Activated CD4-positive, alpha-beta T cell treated with anti-CD3 and anti-CD28 coated beads, Interleukin-2, amount 10 ng/mL, durations not matched to agents 7 days and 5 days (primary cell): ENCODE measurements at regions not wholly inside any gene's neighbourhood (a gene's known extent, or its start where the extent isn't known, plus 50 kb on each side); places are given as distances from the start of the nearest gene placed in this dataset.

ENCODE experiments used
- CTCF ChIA-PET: fragments of 350-600 bp; sonication (Branson Sonifier 250); formaldehyde crosslinking; loops from one replicate; lab custom pipeline; 2021; ENCODE audit warnings: antibody characterized with exemption; lab: Charles Lee
- POLR2A ChIA-PET: fragments of 350-600 bp; sonication (Branson Sonifier 250); formaldehyde crosslinking; loops from one replicate; lab custom pipeline; 2021; ENCODE audit warnings: antibody characterized with exemption; lab: Charles Lee
- DNase-seq: peaks from one replicate; pipeline ENCODE4 v3.0.0-alpha.2; 2020
- H3K27ac Mint-ChIP-seq: one replicate; pipeline ENCODE4 v1.8.0; 2021; ENCODE audit warnings: mild to moderate bottlenecking, moderate library complexity, mixed read lengths
- H3K27me3 Mint-ChIP-seq: one replicate; pipeline ENCODE4 v1.8.0; 2021; ENCODE audit warnings: mixed read lengths
- H3K36me3 Mint-ChIP-seq: one replicate; pipeline ENCODE4 v1.8.0; 2021; ENCODE audit warnings: low read depth, mixed read lengths
- H3K4me1 Mint-ChIP-seq: one replicate; pipeline ENCODE4 v1.8.0; 2021; ENCODE audit warnings: mixed read lengths
- H3K4me3 Mint-ChIP-seq: one replicate; pipeline ENCODE4 v1.8.0; 2021; ENCODE audit warnings: mild to moderate bottlenecking, moderate library complexity, mixed read lengths
- H3K9me3 Mint-ChIP-seq: one replicate; pipeline ENCODE4 v1.8.0; 2021; ENCODE audit warnings: mixed read lengths

DNA sequence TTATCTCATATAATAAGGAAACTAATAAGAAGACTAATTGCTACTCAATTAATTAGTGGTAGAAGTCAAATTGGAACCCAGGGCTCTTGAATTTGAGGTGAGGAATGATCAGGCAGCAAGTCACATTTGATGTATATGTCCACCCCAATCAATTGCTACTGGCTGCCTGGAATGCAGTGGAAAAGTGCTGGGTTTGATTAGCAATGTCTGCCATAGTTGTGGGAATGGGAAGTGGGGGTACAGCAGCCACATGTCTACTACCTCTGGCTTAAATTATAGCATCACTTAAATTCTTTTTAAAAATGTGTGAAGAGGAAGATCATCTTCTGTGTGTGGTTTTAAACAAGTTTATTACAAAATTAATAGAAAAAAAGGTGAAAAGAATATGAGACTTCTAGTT is 50.8 kb upstream of the NAV2 start:
- Mint-ChIP-seq H3K27me3 (peaks cover 5% of the 10 kb centered on the region), H3K36me3 (no peaks in the 10 kb centered on the region), H3K27ac (no peak overlapping the region), H3K4me1 (peaks cover 2% of the 10 kb centered on the region), H3K9me3 (no peaks in the 10 kb centered on the region), H3K4me3 (no peak overlapping the region)
- POLR2A ChIA-PET, result no interaction called here
- CTCF ChIA-PET, result interaction anchor here (1.6 kb wide), 1 partner anchor 11 kb away, joined by 3 read pairs; no protein-coding TSS in a partner anchor
- no peak for DNase-seq

DNA sequence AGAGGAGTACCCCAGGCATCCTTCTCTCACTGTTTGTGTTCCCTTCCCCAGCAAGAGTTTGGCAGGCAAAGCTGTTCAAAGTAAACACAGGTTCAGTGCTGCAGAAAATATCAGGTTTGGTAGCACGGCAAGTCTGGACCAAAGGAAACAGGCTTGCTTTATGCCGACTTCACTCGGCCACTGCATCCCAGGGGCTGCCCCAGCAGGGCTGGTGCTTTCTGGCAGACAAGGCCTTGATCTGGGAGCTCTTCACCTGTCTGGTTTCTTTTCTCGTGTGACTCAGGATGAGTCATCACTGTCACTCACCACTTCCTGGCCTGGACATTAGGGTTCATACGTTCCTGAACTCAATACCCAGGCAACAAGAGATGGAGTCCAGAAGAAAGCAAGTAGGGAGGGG is 52.6 kb upstream of the NAV2 start:
- DNase-seq, result no peak
- no peaks in the 10 kb centered on the region for H3K9me3 Mint-ChIP-seq
- no peak overlapping the region for H3K4me3 Mint-ChIP-seq
- H3K27ac Mint-ChIP-seq, result no peak overlapping the region
- H3K36me3 Mint-ChIP-seq, result no peaks in the 10 kb centered on the region
- peaks cover 5% of the 10 kb centered on the region for H3K27me3 Mint-ChIP-seq
- ChIA-PET CTCF (interaction anchor here (1.2 kb wide), 1 partner anchor 16 kb away, joined by 3 read pairs; no protein-coding TSS in a partner anchor), POLR2A (no interaction called here)
- H3K4me1 Mint-ChIP-seq, result peaks cover 2% of the 10 kb centered on the region

DNA sequence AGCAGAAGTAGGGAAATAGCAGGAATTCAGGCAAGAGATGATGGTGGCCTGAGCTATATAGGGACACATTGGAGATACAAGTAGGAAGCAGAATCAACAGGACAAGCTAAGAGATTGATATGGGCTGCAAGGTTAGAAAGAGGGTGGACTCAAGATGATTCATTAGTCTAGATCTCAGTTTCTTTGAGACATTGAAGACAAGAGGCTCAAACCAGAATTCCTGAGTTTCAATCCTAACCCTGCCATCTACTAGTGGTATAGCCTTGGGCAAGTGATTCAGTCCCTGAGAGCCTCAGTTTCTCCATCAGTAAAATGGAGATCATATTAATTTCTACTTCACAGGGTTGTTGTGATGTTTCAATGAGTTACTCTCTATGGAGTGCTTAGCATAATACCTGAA is 53.1 kb upstream of the NAV2 start:
- DNase-seq, result no peak
- no peak overlapping the region for H3K27ac Mint-ChIP-seq
- no peak overlapping the region for H3K4me3 Mint-ChIP-seq
- no peaks in the 10 kb centered on the region for H3K9me3 Mint-ChIP-seq
- peaks cover 2% of the 10 kb centered on the region for H3K4me1 Mint-ChIP-seq
- CTCF ChIA-PET, result interaction anchor here (1.2 kb wide), 2 partner anchors 14 to 16 kb away, joined by 3 read pairs; no protein-coding TSS in a partner anchor
- POLR2A ChIA-PET, result no interaction called here
- no peaks in the 10 kb centered on the region for H3K36me3 Mint-ChIP-seq
- peaks cover 5% of the 10 kb centered on the region for H3K27me3 Mint-ChIP-seq

DNA sequence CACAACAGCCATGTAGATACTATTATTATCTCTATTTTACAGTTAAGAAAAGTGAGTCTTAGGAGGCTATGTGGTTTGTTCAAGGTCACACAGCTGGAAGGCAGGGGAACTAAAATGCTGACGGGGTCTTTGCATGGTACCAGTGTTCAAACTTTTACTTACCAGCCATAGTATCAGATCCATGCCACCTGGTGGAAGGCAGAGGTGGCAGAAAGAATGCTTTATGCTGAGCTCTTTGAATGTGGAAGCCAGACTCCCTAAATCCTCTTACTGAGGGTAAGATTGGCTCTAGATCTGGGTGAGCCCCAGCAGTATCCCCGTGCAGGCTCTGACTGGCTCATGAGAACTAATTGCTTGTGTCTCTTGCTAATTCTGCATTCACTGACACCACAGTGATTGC is 54.3 kb upstream of the NAV2 start:
- no peaks in the 10 kb centered on the region for H3K36me3 Mint-ChIP-seq
- ChIA-PET POLR2A (no interaction called here), CTCF (interaction anchor here (0.9 to 1.2 kb wide), 2 partner anchors 12 to 33 kb away, joined by 3 read pairs; no protein-coding TSS in a partner anchor)
- H3K27me3 Mint-ChIP-seq, result peaks cover under 1% of the 10 kb centered on the region
- H3K9me3 Mint-ChIP-seq, result no peaks in the 10 kb centered on the region
- H3K4me3 Mint-ChIP-seq, result no peak overlapping the region
- H3K4me1 Mint-ChIP-seq, result peaks cover 2% of the 10 kb centered on the region
- DNase-seq, result no peak
- H3K27ac Mint-ChIP-seq, result no peak overlapping the region

DNA sequence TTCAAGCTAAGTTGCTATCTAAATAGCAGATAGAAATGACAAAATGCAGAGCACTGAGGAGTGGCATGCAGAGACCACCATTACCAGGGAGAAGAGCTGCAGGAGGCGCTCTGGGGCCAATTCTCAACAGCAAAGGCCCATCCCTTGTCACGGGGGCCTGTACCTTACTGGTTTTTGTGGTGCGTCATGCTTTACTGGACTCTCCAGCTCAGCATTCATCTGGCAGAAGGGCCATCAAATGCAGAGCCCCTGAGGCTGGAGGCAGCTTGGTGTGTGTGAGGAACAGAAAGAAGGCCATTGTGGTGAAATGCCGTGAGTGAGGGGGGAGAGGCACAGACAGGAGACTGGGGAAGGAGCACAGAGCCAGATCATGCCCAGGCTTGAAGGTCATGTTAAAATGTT is 56.5 kb upstream of the NAV2 start:
- H3K27me3 Mint-ChIP-seq, result no peaks in the 10 kb centered on the region
- H3K4me1 Mint-ChIP-seq, result peaks cover 2% of the 10 kb centered on the region
- no peak for DNase-seq
- H3K9me3 Mint-ChIP-seq, result no peaks in the 10 kb centered on the region
- ChIA-PET CTCF (no interaction called here), POLR2A (no interaction called here)
- no peak overlapping the region for H3K27ac Mint-ChIP-seq
- H3K36me3 Mint-ChIP-seq, result no peaks in the 10 kb centered on the region
- H3K4me3 Mint-ChIP-seq, result no peak overlapping the region

DNA sequence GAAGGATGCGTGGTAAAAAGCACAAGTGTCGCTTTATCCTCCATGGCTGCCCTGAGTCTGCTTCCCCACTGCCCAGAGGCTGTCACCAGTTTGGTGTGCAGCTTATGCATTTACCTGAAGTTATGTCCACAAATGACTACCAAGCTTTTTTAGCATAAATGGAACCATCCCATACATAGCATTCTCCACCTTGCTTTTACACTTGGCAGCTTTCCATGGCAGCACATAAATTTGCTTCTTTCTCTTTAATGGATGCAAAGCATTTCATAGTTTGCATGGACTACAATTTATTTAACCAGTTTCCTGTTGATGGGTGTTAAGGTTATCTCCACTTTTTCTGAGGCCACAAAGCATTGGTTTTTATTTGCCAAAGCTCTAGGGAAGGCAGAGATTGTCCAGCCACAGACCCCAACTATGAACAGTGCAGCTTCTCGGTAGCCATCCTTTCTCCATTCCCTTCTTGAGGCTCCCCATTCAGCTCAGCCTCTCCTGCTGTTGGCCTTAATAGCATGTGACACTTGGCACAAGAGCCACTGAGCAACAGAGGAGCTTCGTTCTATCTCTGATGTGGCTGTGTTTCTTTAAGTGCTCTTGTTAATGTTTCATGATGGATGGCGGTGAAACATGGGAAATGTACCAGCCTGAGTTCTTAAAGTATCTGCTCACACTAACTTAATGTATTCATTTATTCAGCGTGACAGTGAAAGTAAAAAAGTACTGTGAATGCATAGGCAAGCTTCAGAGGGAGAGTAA is 59.8 kb upstream of the NAV2 start:
- POLR2A ChIA-PET, result no interaction called here
- no peak for DNase-seq
- Mint-ChIP-seq H3K36me3 (no peaks in the 10 kb centered on the region), H3K9me3 (no peaks in the 10 kb centered on the region), H3K4me3 (no peak overlapping the region), H3K27me3 (no peaks in the 10 kb centered on the region), H3K4me1 (no peaks in the 10 kb centered on the region), H3K27ac (no peak overlapping the region)
- CTCF ChIA-PET, result no interaction called here

DNA sequence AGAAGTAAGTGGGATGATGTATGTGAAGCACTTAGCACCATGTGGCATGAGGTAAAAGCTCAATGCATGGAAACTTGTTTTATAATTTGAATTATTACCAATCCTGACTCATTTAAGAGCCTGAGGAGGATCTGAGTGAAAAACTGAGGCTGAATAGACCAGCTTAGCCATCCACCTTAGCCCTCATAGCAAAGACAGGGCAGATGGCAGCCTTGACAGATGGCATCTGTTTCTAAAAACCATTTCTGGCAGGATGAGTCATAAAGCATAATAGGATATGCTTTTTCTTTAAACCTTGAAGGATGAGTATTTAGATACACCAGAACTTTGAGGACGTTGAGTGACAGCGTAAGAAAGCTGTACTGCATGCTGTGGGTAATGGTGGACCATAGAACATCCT is 61.0 kb upstream of the NAV2 start:
- no peak overlapping the region for H3K27ac Mint-ChIP-seq
- no peaks in the 10 kb centered on the region for H3K9me3 Mint-ChIP-seq
- no peaks in the 10 kb centered on the region for H3K27me3 Mint-ChIP-seq
- H3K36me3 Mint-ChIP-seq, result no peaks in the 10 kb centered on the region
- POLR2A ChIA-PET, result no interaction called here
- no peak for DNase-seq
- no peaks in the 10 kb centered on the region for H3K4me1 Mint-ChIP-seq
- no peak overlapping the region for H3K4me3 Mint-ChIP-seq
- CTCF ChIA-PET, result no interaction called here

DNA sequence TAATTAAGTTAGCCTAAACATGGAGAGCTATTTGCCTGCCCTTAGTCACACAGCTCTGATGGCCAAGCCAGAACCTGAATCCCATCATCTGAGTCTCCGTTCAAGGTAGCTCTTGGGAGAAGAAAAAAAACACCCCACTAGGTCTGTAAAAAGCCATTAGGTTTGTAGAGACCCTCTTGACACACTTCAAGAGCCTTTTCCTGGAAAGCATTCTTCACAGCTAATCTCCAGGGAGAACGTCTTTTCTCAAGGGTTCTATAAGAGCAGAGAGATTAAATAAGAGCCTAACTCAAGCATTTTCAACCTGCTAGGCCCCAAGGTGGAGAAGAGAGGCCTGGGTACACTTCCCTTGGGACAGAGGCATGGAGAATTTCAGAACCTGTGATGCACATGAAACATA is 61.6 kb upstream of the NAV2 start:
- no peaks in the 10 kb centered on the region for H3K4me1 Mint-ChIP-seq
- no peak for DNase-seq
- no peak overlapping the region for H3K4me3 Mint-ChIP-seq
- no peak overlapping the region for H3K27ac Mint-ChIP-seq
- ChIA-PET CTCF (no interaction called here), POLR2A (no interaction called here)
- no peaks in the 10 kb centered on the region for H3K27me3 Mint-ChIP-seq
- no peaks in the 10 kb centered on the region for H3K9me3 Mint-ChIP-seq
- no peaks in the 10 kb centered on the region for H3K36me3 Mint-ChIP-seq

DNA sequence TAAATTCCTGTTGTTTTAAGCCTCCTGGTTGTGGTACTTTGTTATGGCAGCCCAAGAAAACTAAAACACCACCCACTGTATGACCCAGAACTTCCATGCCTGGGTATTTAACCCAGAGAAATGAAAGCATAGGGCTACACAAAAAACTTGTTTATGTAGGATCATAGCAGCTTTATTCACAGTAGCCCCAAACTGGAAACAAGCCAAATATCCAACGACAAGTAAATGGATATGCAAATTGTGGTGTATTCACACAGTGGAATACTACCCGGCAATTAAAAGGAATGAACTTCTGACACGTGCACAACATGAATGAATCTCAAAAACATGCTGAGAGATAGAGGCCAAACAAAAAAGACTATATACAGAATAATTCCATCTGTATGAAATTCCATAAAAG is 62.2 kb upstream of the NAV2 start:
- H3K27ac Mint-ChIP-seq, result no peak overlapping the region
- no peak overlapping the region for H3K4me3 Mint-ChIP-seq
- no peaks in the 10 kb centered on the region for H3K9me3 Mint-ChIP-seq
- H3K36me3 Mint-ChIP-seq, result no peaks in the 10 kb centered on the region
- no peaks in the 10 kb centered on the region for H3K27me3 Mint-ChIP-seq
- CTCF ChIA-PET, result no interaction called here
- POLR2A ChIA-PET, result no interaction called here
- DNase-seq, result no peak
- no peaks in the 10 kb centered on the region for H3K4me1 Mint-ChIP-seq

DNA sequence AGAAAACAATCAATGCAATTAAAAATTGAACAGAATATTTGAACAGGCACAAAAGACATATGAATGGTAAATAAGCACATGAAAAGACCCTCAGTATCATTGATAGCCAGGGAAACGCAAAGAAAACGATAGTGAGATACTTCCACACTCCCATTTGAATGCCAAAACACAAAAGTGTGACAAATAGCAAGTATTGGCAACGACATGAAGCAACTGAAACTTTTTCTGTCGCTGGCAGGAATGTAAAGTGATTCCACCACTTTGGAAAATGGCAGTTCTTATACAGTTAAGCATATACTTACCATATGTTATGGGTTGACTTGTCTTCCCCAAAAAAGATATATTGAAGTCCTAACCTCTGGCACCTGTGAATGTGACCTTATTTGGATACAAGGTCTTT is 62.9 kb upstream of the NAV2 start:
- CTCF ChIA-PET, result interaction anchor here (1.4 kb wide), 1 partner anchor 48 kb away, joined by 3 read pairs; no protein-coding TSS in a partner anchor
- Mint-ChIP-seq H3K4me1 (no peaks in the 10 kb centered on the region), H3K4me3 (no peak overlapping the region)

DNA sequence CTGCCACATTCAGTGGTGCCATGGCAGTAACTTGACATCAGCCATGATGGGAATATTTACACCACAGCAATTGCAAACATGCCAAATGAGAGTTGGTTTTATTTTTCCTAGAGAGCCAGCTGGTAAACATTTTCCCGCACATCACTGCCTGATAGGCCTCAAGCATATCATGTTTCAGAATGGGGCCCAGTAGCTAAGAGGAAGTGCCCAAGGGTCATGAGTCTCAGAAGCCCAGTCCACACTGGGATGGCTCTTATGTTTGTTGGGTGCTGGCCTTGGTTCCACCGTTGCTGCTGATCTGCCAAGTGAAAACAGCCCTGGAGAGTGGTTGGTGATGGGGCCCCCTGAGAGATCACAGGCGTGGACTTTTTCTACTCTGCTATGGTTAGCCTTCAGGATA is 64.3 kb upstream of the NAV2 start:
- Mint-ChIP-seq H3K4me3 (no peak overlapping the region), H3K4me1 (no peaks in the 10 kb centered on the region), H3K27ac (no peak overlapping the region), H3K36me3 (no peaks in the 10 kb centered on the region), H3K27me3 (no peaks in the 10 kb centered on the region), H3K9me3 (no peaks in the 10 kb centered on the region)
- CTCF ChIA-PET, result interaction anchor here (1.4 kb wide), 1 partner anchor 47 kb away, joined by 3 read pairs; no protein-coding TSS in a partner anchor
- DNase-seq, result no peak
- POLR2A ChIA-PET, result no interaction called here

More for the DNA sequence above, 62.9 kb upstream of the NAV2 start:
- no peak overlapping the region for H3K27ac Mint-ChIP-seq
- POLR2A ChIA-PET, result no interaction called here
- no peaks in the 10 kb centered on the region for H3K36me3 Mint-ChIP-seq
- H3K27me3 Mint-ChIP-seq, result no peaks in the 10 kb centered on the region
- no peaks in the 10 kb centered on the region for H3K9me3 Mint-ChIP-seq
- no peak for DNase-seq

DNA sequence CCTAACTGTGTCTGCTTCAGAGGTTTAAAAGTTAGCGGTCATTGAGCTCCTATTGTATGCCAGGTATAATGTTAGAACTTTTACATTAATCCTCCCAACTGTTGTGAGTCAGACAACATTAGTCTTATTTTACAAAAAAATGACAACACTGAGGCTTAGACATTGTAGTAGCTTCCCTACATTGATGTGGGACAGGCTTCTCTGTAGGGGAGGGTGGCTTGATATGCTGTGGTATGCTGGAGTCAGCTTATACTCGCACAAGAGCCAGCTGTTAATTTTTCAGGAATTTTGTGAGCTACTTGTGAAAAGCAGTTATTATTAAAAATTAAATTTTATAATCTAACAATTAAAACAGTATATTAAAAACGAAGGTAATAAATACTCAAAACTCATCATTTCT is 64.8 kb upstream of the NAV2 start:
- no peaks in the 10 kb centered on the region for H3K27me3 Mint-ChIP-seq
- CTCF ChIA-PET, result no interaction called here
- POLR2A ChIA-PET, result no interaction called here
- no peaks in the 10 kb centered on the region for H3K36me3 Mint-ChIP-seq
- no peak overlapping the region for H3K4me3 Mint-ChIP-seq
- no peak for DNase-seq
- no peaks in the 10 kb centered on the region for H3K4me1 Mint-ChIP-seq
- no peaks in the 10 kb centered on the region for H3K9me3 Mint-ChIP-seq
- H3K27ac Mint-ChIP-seq, result no peak overlapping the region

DNA sequence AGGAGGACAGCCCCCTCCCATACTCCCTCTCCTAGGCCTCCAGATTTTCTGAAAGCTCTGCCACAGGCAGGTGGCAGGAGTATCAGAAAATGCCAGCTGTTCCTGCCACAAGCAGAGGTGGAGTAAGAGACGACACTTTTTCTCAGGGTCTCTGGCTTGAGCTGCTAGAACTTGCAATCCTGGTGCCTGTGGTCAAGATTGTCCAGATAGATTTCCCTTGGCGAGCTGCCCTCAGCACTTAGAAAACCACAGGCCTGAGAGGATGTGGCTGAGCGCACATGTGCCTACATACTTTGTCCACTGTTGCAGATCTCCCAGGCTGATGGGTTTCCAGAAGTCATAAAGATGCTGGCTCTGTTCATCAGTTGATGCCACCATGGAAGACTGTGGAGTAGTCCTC is 65.7 kb upstream of the NAV2 start:
- no peak overlapping the region for H3K4me3 Mint-ChIP-seq
- CTCF ChIA-PET, result interaction anchor here (0.6 kb wide), 1 partner anchor 127 kb away, joined by 3 read pairs; no protein-coding TSS in a partner anchor

More for the DNA sequence above, 65.7 kb upstream of the NAV2 start:
- Mint-ChIP-seq H3K36me3 (no peaks in the 10 kb centered on the region), H3K4me1 (no peaks in the 10 kb centered on the region), H3K27me3 (no peaks in the 10 kb centered on the region), H3K9me3 (no peaks in the 10 kb centered on the region), H3K27ac (no peak overlapping the region)
- POLR2A ChIA-PET, result interaction anchor here (0.7 kb wide), 1 partner anchor 18 kb away, joined by 3 read pairs; no protein-coding TSS in a partner anchor
- no peak for DNase-seq
